ENCODE measurements at regions not wholly inside any gene's neighbourhood (a gene's known extent, or its start where the extent isn't known, plus 50 kb on each side); places are given as distances from the start of the nearest gene placed in this dataset.
"Not testable (repeated sequence)": the region's sequence is repeated elsewhere in the genome, so short reads cannot be mapped to it uniquely, and the experiment has no call there.

GRCh38 chr9:2523591-2523990 lies 98.0 kb upstream of the VLDLR start:
- DNase-seq: no peak

- no peak for DNase-seq
These were observed 97.0 kb upstream of the VLDLR start for GRCh38 chr9:2524601-2525000.

DNA sequence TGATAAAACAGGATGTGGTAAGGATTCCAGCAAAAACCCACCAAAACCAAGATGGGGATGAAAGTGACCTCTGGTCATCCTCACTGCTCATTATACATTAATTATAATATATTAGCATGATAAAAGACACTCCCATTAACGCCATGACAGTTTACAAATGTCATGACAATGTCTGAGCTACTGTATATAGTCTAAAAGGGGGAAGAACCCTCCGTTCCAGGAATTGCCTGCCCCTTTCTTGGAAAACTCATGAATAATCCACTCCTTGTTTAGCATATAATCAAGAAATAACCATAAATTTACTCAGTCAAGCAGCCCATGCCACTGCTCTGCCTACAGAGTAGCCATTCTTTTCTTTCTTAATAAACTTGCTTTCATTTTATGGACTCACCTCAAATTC lies 96.4 kb upstream of the VLDLR start:
- DNase-seq: no peak

DNA sequence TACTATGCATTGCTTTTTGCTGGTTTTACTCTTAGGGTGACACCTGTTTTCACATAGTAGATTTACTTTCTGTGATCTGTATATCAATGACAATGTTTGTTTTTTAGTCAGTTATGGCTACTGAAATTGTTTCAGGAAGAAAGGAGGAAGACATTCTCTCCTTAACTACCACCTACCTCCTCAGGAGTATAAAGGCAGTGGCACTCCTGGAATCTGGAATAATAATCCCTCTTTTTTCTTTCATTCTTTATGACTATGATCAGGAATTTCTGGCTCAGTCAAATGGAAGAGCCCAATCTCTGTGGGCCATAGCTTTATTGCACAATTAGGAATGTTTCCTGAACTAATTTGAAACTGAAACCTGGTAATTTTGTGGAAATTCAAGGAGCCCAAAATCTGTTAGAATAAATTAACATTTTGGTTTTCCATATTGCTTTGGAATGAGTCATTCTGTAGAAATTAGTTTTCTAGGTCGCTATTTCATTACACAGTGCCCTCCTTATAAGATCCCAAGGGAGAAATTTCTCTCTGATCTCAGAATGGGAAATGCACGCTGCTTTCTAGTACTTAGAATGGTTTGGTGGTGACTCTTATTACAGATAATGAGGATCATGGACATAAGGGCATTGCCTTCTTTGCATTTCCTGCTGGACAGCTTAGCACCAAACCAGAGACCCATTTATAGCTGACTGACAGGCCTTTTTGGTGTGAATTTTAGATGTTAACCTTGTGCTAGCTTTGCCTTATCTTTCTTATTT lies 95.3 kb upstream of the VLDLR start:
- DNase-seq: no peak

DNA sequence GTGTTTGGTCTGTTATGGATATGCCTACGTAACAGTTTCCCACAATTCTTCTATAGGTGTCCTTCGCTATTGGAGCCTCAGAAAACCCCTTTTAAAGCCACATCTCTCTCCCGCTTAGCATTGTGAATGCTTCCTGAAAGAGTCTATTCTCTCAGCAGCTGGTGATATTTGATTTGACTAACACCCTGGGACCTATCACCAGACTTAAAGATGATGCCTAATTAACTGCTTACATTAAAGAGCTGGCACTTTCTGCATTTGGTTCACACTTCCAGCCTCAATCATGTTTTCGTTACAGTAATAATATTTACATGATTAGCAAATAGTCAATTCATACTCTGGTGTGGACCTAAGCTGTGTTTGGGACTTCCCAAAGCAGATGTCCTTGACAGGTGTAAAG lies 90.1 kb upstream of the VLDLR start:
- no peak for DNase-seq

DNA sequence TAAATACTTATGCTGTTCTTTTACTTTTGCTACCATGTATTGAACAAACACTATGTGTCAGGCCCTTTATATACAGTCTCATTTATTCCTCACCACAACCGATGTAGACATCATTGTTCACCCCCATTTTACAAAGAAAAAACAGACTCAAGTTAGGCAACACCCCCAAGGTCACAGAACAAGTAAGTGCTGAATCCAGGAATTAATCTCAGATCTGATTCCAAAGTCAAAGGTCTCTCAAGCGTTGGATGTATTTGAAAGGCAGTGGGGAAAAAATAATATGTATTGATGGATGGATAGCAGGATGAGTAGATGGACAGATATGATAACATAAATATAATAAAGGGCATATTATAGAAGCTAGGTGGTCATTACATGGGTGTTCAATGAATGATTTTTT lies 85.1 kb upstream of the VLDLR start:
- DNase-seq: no peak

DNA sequence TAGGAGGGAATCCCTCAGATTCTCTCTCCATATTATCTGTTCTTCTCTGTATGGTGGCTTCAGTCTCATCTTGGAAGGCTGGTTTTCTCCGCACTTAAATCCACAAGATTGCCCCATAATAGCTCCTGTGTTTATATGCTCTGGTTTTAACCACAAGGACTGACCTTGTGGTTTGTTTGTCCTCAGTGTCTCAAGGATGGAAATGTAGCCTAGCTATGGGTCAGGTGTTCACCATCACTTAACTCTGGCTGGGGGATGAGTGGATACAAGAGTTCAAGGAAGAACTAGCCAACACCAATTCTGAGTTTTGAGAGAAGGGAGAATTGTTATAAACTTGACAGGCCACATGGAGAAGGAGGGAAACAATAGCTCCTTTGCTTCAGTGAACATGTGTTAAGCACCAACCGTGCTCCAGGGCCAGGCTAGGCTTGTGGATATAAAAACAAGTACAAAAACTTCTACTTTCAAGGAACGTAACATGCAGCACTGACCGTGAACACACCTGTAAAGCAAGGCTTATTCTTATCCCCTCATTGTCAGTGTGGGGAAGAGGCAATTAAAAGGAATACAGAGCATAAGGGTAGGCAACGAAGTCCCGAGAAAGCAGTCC lies 75.6 kb upstream of the VLDLR start:
- no peak for DNase-seq

DNA sequence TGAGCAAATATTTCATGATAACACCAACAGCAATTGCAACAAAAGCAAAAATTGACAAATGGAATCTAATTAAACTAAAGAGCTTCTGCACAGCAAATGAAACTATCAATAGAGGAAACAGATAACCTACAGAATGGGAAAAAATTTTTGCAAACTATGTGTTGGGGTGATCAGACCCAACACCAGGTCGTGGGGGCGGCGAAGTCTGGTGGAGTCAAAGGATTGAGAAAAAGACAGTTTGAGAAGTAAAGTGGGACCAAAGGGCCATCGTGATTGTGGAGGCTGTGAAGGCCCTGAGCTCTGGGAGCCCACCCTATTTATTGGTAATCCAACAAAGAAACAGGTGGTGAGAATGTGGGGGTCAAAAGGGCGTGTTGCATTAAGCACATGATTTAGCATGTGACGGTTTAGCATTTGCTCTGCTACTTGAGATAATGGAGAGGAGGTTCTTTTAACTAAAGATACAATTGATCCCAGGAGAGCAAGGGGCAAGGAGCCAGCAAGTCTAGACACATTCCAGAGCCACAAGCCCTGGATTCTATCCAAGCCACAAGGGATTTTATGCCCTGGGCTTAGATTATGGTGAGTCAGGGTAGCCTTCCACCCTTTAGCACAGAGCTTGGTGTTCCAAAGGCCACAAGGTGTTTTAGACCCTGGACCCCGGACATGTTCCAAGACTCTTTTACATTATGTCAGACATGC lies 65.5 kb upstream of the VLDLR start:
- not testable (repeated sequence) for DNase-seq

DNA sequence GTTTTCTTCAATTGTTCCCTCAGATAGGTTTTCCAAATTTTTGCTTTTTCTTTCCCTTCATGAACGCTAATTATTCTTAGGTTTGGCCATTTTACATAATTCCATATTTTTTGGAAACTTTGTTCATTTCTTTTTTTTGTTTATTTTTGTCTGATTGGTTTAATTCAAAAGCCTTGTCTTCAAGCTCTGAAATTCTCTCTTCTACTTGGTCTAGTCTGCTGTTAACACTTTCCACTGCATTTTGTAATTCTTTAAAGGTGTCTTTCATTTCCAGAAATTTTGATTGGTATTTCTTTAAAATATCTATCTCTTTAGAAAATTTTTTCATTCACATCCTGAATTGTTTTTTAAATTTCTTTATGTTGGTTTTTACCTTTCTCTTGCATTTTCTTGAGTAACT lies 63.9 kb upstream of the VLDLR start:
- DNase-seq: no peak

GRCh38 chr9:2559192-2560152 lies 62.1 kb upstream of the VLDLR start:
- DNase-seq: no peak

DNA sequence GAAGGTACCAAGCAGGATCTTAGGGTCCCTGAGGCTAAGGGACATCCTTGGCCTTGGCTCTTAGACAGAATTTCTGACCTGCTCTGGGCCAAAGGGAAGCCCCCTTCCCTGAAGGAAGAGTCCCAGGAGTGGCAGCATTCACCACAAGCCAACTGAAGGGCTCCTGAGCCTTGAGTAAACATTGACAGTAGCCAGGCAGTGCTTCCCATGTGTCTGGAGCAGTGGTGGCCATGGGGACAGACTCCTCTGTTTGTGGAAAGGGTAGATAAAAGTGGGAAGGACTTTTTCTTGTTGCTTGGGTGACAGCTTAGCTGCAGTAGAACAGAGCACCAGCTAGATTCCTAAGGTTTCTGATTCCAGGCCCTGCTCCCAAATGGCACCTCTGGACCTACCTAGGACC lies 61.4 kb upstream of the VLDLR start:
- DNase-seq: no peak

GRCh38 chr9:2565676-2566340 lies 55.8 kb upstream of the VLDLR start:
- DNase-seq: no peak

- DNase-seq: no peak
These were observed 53.7 kb upstream of the VLDLR start for GRCh38 chr9:2567922-2568321.

- no peak for DNase-seq
These were observed 52.9 kb upstream of the VLDLR start for GRCh38 chr9:2568689-2569088.

DNA sequence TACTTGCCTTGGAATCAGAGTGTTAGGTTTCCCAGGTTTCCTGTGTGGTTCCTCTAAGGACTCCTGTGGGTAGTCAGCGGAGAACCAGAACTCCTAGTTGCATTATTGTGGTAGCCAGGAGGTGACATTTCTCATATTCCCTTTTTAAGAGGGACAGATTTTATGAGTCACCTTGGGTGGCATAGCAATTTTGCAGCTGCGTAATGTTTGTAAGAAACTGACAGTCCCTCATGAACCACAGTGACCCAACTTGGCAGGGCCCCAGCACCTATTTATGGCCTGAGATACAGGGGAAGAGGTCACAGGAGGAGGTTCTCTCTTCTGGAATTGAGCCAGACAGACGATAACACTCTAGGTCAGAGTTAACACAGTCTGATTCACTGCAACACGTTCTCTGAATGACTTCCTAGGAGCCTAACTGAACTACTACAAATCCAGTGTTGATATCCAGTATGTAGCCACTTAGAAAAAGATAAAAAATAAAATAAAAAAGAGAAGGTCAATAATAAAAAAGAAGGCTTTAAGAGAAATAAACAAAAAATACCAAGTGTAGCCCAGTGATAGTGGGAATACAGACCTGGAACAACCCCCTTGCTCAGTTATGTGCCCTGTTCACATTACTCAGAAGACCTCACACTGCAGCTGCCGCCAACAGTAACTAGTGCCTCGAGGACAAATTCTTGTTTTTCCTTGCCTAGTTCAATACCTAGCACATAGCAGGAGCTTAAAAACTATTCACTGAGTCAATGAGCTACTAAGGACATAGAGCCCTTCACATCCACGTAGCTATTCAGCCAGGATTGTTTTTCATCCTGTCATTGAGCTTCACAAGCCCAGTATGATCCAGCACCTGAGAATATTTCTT lies 50.7 kb upstream of the VLDLR start:
- DNase-seq: no peak
